ENCODE measurements at regions not wholly inside any gene's neighbourhood (a gene's known extent, or its start where the extent isn't known, plus 50 kb on each side); places are given as distances from the start of the nearest gene placed in this dataset.

DNA sequence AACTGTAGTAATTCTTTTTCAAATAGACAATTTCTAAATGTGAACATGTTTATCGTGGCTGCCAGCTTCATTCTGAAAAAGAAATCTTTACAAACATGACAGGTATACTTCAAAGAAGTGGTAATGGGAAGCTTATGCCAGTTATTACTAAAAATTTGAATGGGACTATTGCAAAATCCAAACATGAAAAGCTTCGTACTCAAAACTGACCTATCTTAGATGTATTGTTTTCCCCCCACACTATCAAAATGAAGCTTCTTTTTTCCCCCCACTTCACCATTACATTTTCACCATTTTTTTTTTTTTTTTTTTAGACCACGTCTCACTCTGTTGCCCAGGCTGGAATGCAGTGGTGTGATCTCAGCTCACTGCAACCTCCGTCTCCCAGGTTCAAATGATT is 50.4 kb upstream of the SERTAD2 start:
- TF ChIP-seq, protein P1, sequence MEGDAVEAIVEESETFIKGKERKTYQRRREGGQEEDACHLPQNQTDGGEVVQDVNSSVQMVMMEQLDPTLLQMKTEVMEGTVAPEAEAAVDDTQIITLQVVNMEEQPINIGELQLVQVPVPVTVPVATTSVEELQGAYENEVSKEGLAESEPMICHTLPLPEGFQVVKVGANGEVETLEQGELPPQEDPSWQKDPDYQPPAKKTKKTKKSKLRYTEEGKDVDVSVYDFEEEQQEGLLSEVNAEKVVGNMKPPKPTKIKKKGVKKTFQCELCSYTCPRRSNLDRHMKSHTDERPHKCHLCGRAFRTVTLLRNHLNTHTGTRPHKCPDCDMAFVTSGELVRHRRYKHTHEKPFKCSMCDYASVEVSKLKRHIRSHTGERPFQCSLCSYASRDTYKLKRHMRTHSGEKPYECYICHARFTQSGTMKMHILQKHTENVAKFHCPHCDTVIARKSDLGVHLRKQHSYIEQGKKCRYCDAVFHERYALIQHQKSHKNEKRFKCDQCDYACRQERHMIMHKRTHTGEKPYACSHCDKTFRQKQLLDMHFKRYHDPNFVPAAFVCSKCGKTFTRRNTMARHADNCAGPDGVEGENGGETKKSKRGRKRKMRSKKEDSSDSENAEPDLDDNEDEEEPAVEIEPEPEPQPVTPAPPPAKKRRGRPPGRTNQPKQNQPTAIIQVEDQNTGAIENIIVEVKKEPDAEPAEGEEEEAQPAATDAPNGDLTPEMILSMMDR (conservative IDR thresholded peaks at IDR 0.05; ENCODE audit: low read depth, low read length): no peak
- DNase-seq (ENCODE audit: low read depth): no peak
- no peak overlapping the region for H3K4me3 ChIP-seq (ENCODE audit: low read depth, low read length)

DNA sequence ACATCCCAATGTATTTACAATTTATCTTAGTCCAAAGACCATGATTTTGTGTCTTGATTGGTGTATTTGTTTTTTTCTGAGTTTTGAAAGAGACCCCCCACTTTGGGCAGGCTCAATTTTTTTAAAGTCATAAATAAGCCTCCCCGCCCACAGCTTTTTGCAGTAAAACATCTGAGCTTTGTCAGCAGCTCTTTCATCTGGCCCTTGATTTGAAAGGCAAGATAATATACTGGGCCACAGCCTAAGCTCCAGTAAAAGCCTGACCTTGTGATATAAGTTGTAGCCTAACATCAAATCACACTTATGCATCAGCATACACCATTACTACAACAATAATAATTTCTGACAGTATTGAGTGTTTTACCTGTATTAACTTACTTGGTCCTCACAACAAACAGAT is 51.3 kb upstream of the SERTAD2 start:
- no peak overlapping the region for H3K4me3 ChIP-seq (ENCODE audit: low read depth, low read length)
- no peak for DNase-seq (ENCODE audit: low read depth)
- TF ChIP-seq, protein P1 (conservative IDR thresholded peaks at IDR 0.05; ENCODE audit: low read depth, low read length): no peak

DNA sequence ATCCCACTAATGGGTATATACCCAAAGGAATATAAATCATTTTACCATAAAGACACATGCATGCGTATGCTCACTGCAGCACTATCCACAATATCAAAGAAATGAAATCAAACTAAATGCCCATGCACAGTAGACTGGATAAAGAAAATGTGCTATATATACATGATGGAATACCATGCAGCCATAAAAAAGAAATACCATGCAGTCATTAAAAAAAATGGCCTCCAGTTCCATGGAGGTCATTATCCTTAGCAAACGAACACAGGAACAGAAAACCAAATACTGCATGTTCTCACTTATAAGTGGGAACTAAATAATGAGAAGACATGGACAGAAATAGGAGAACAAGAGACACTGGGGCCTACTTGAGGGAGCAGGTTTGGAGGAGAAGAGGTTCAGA is 53.6 kb upstream of the SERTAD2 start:
- TF ChIP-seq, protein P1 (conservative IDR thresholded peaks at IDR 0.05; ENCODE audit: low read depth, low read length): no peak
- no peak for DNase-seq (ENCODE audit: low read depth)
- no peak overlapping the region for H3K4me3 ChIP-seq (ENCODE audit: low read depth, low read length)

DNA sequence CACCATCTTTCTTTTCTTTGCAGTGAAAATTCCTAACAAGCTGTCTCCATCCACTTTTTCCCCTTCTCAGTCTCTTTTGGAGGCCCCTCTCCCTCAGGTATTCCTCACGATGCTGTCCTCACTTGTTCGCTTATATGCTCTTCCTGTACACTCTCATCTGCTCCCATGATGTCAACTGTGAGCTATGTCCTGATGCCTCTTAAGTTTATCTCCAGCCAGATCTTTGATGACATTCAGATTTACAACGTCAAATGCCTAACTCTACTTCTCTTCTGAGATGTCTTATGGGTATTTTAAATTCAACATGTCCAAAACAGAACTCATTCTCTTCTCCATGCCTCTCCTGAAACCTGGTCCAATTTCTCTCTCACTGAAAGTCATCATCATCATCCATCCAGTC is 55.1 kb upstream of the SERTAD2 start:
- DNase-seq (ENCODE audit: low read depth): no peak
- TF ChIP-seq, protein P1 (conservative IDR thresholded peaks at IDR 0.05; ENCODE audit: low read depth, low read length): no peak
- H3K4me3 ChIP-seq (ENCODE audit: low read depth, low read length): no peak overlapping the region

DNA sequence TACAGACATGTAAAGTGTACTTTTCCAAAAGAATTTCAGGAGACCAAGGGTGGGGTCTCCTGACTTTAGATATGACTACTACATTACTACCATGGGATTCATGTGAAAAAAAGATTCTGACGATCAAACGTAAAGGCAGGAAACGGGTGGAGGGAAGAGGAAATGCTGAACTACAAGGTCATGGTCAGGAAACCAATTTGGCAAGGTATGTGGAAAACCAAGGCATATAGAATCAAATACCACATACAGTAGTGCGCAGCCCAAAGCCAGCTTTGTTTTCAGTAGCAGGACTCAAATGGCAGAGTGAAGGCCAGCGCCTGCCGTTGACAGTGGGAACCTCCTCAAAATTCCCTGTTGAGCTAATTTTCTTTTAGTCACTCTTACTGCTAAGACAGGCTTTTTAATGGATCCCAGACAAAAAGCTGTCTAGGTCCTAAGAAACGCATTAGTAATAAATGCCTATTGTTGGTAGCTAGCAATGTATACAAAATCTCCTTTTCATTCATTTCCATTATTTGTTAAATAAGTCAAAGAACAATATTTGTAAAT is 57.6 kb upstream of the SERTAD2 start:
- DNase-seq (ENCODE audit: low read depth): no peak
- TF ChIP-seq, protein P1 (conservative IDR thresholded peaks at IDR 0.05; ENCODE audit: low read depth, low read length): no peak
- no peak overlapping the region for H3K4me3 ChIP-seq (ENCODE audit: low read depth, low read length)

DNA sequence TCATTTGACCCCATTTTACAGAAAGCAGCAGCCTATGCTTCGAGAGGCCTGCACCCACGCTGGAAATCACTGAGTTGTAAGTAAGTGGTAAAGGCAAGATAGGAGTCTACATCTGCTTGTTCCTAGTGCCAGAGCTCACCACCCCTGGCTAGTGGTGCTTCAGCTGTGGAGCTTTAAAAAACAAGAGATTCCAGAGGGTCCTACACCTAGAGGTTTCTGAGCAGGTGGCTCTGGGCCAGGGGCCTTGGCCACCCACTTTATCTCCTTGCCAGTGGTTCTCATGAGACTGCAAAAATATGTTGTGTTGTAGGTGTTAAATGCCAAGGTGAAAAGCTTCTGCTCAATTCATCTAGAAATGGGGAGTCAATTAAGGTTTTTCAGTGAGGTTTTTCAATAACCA is 60.0 kb upstream of the SERTAD2 start:
- H3K4me3 ChIP-seq (ENCODE audit: low read depth, low read length): no peak overlapping the region
- TF ChIP-seq, protein P1 (conservative IDR thresholded peaks at IDR 0.05; ENCODE audit: low read depth, low read length): no peak
- no peak for DNase-seq (ENCODE audit: low read depth)

DNA sequence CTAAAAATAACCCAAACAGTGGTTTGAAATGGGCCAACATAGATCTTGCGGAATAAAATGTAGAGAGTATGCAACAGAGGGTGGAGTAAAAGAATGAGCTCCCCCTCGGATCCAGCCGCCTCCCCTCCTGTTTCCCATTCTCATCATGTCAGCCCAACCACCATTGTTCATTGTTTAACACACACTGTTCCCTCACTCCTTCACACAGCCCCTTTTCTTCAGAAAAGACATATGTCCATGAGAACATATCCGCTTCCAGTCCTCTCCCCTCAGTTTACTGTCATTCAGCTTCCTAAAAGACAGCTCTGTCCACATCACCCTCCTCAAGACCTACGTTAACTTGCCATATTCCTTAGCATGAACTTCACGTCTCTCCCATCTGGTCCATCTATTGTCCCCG is 62.9 kb upstream of the SERTAD2 start:
- no peak for DNase-seq (ENCODE audit: low read depth)
- TF ChIP-seq, protein P1 (conservative IDR thresholded peaks at IDR 0.05; ENCODE audit: low read depth, low read length): no peak
- no peak overlapping the region for H3K4me3 ChIP-seq (ENCODE audit: low read depth, low read length)

Data from epithelial cell of proximal tubule (primary cell).